Keratinocyte (primary cell): ENCODE measurements at regions not wholly inside any gene's neighbourhood (a gene's known extent, or its start where the extent isn't known, plus 50 kb on each side); places are given as distances from the start of the nearest gene placed in this dataset.

Source experiments
- DNase-seq: peaks from one replicate; pipeline ENCODE4 v3.0.0-alpha.2; 2011; ENCODE audit warnings: low read depth, missing footprints, low spot score
- FAIRE-seq: peaks from 2 replicates; lab custom pipeline; 2011; peaks lifted over from hg19 to GRCh38; lab: Jason Lieb, UNC
- H2AFZ ChIP-seq: 2 replicates; pipeline ENCODE4 v1.6.0; 2012; ENCODE audit warnings: low read length, control low read depth, inconsistent platforms; ENCODE audit not compliant: control insufficient read depth
- H3K27ac ChIP-seq: 2 replicates; pipeline ENCODE4 v1.5.1; 2011; ENCODE audit warnings: low read length; ENCODE audit not compliant: control insufficient read depth, insufficient read depth
- H3K27me3 ChIP-seq: 3 replicates; pipeline ENCODE4 v1.6.0; 2011; ENCODE audit warnings: low read length; ENCODE audit not compliant: control insufficient read depth, insufficient read depth; ENCODE audit errors: extremely low read depth
- H3K36me3 ChIP-seq, 2 experiments: 2 replicates in 1 of 2; 3 replicates in 1 of 2; pipeline ENCODE4 v1.5.1; 2011; ENCODE audit warnings: low read length in 2 of 2, mild to moderate bottlenecking in 1 of 2; ENCODE audit not compliant: control insufficient read depth in 2 of 2, insufficient read depth in 2 of 2; ENCODE audit errors: extremely low read depth in 1 of 2
- H3K4me1 ChIP-seq: 3 replicates; pipeline ENCODE4 v1.5.1; 2011; ENCODE audit warnings: low read length; ENCODE audit not compliant: control insufficient read depth, insufficient read depth; ENCODE audit errors: extremely low read depth
- H3K4me2 ChIP-seq: 3 replicates; pipeline ENCODE4 v1.6.0; 2011; ENCODE audit warnings: low read depth, low read length; ENCODE audit not compliant: control insufficient read depth, insufficient read depth; ENCODE audit errors: extremely low read depth
- H3K4me3 ChIP-seq, 3 experiments: fragments of 200-600 bp in 1 of 3; sonication (generic) in 1 of 3; 2 replicates in 2 of 3; 3 replicates in 1 of 3; pipeline ENCODE4 v1.5.1; 2011 to 2016; ENCODE audit warnings: low read length in 3 of 3, mild to moderate bottlenecking in 3 of 3, control low read depth in 2 of 3, inconsistent platforms in 1 of 3, low read depth in 1 of 3, mixed read lengths in 1 of 3, mixed run types in 1 of 3, moderate library complexity in 1 of 3; ENCODE audit not compliant: control insufficient read depth in 2 of 3, insufficient read depth in 2 of 3; ENCODE audit errors: extremely low read depth in 1 of 3
- H3K79me2 ChIP-seq: 2 replicates; pipeline ENCODE4 v1.6.0; 2012; ENCODE audit warnings: low read length; ENCODE audit not compliant: control insufficient read depth, insufficient read depth
- H3K9ac ChIP-seq: 3 replicates; pipeline ENCODE4 v1.6.0; 2011; ENCODE audit warnings: low read length; ENCODE audit not compliant: control insufficient read depth, insufficient read depth; ENCODE audit errors: extremely low read depth
- H3K9me1 ChIP-seq: 3 replicates; pipeline ENCODE4 v1.6.0; 2011; ENCODE audit warnings: low read length; ENCODE audit not compliant: control insufficient read depth, insufficient read depth; ENCODE audit errors: extremely low read depth
- H3K9me3 ChIP-seq: 2 replicates; pipeline ENCODE4 v1.5.1; 2012; ENCODE audit warnings: low read depth, low read length; ENCODE audit not compliant: control insufficient read depth
- H4K20me1 ChIP-seq: 3 replicates; pipeline ENCODE4 v1.6.0; 2011; ENCODE audit warnings: low read length; ENCODE audit not compliant: control insufficient read depth, insufficient read depth; ENCODE audit errors: extremely low read depth
- CTCF ChIP-seq, 3 experiments: IDR thresholded peaks in 1 of 3; conservative IDR thresholded peaks in 1 of 3; optimal IDR thresholded peaks in 1 of 3; 2 replicates in 2 of 3; 3 replicates in 1 of 3; pipeline versions ENCODE3 to v1.5.1; 2011; ENCODE audit warnings: low read length in 3 of 3, mild to moderate bottlenecking in 3 of 3, moderate library complexity in 2 of 3, control low read depth in 1 of 3, inconsistent platforms in 1 of 3; ENCODE audit not compliant: insufficient read depth in 2 of 3; ENCODE audit errors: extremely low read depth in 1 of 3
- EZH2 ChIP-seq: IDR thresholded peaks from one replicate; pipeline ENCODE4 v1.6.1; 2012; ENCODE audit warnings: inconsistent platforms, mild to moderate bottlenecking, low read length, moderate library complexity
- dilution Hi-C: fragments of 300-500 bp; cut with MboI; formaldehyde crosslinking; loops from one replicate; pipeline ENCODE4 v1.7.0; 2020; ENCODE audit warnings: low sequenced_read_pairs; ENCODE audit not compliant: extremely low pct_ligation_motif_present

GRCh38 chr1:218165701-218166114, 119.4 kb upstream of the RRP15 start:
- DNase-seq = no peak

GRCh38 chr1:218166268-218166945, 118.7 kb upstream of the RRP15 start:
- TF ChIP-seq CTCF (optimal IDR thresholded peaks at IDR 0.05 in 1 of 3, IDR thresholded peaks at IDR 0.05 in 1 of 3, conservative IDR thresholded peaks at IDR 0.05 in 1 of 3; ENCODE audit: extremely low read depth in 1 of 3, insufficient read depth in 2 of 3, low read length in 3 of 3) = no peak
- no peak for TF ChIP-seq EZH2
- no peak overlapping the region for H3K27ac ChIP-seq

More at GRCh38 chr1:218165701-218166114, 119.4 kb upstream of the RRP15 start:
- Histone ChIP-seq H3K9me1 (no peaks in the 10 kb centered on the region), H4K20me1 (no peaks in the 10 kb centered on the region), H3K9ac (no peak overlapping the region), H2AFZ (peak overlapping the region; percentile 70), H3K9me3 (no peaks in the 10 kb centered on the region), H3K4me2 (peak overlapping the region; percentile 85), H3K27me3 (peaks cover 43% of the 10 kb centered on the region), H3K4me1 (peaks cover 5% of the 10 kb centered on the region), H3K27ac (no peak overlapping the region), H3K36me3 (no peaks in the 10 kb centered on the region), H3K4me3 (peak overlapping the region; percentile 26 to 67 (median 47)), H3K79me2 (no peaks in the 10 kb centered on the region)
- dilution Hi-C loops = no loop called here
- FAIRE-seq = no peak
- TF ChIP-seq CTCF (optimal IDR thresholded peaks at IDR 0.05 in 1 of 3, IDR thresholded peaks at IDR 0.05 in 1 of 3, conservative IDR thresholded peaks at IDR 0.05 in 1 of 3; ENCODE audit: extremely low read depth in 1 of 3, insufficient read depth in 2 of 3, low read length in 3 of 3) (no peak), EZH2 (no peak)

More at GRCh38 chr1:218166268-218166945, 118.7 kb upstream of the RRP15 start:
- Histone ChIP-seq H3K9me1 (no peaks in the 10 kb centered on the region), H3K79me2 (no peaks in the 10 kb centered on the region), H3K9me3 (no peaks in the 10 kb centered on the region), H2AFZ (no peak overlapping the region), H3K4me2 (no peak overlapping the region), H3K4me1 (peaks cover 5% of the 10 kb centered on the region), H3K9ac (no peak overlapping the region), H3K36me3 (no peaks in the 10 kb centered on the region), H3K27me3 (peaks cover 43% of the 10 kb centered on the region), H3K4me3 (no peak overlapping the region), H4K20me1 (no peaks in the 10 kb centered on the region)
- dilution Hi-C loops = no loop called here
- no peak for FAIRE-seq
- no peak for DNase-seq
